ENCODE measurements at regions not wholly inside any gene's neighbourhood (a gene's known extent, or its start where the extent isn't known, plus 50 kb on each side); places are given as distances from the start of the nearest gene placed in this dataset.

GRCh38 chr7:121575194-121575765, 179.2 kb upstream of the FAM3C start:
- no peak for ATAC-seq
- Histone ChIP-seq H3K36me3 (no peaks in the 10 kb centered on the region), H3K4me1 (no peaks in the 10 kb centered on the region), H3K27me3 (no peaks in the 10 kb centered on the region), H3K27ac (no peak overlapping the region), H3K9me3 (no peaks in the 10 kb centered on the region), H3K4me3 (no peak overlapping the region)
- DNase-seq, result no peak
- TF ChIP-seq, protein P1, sequence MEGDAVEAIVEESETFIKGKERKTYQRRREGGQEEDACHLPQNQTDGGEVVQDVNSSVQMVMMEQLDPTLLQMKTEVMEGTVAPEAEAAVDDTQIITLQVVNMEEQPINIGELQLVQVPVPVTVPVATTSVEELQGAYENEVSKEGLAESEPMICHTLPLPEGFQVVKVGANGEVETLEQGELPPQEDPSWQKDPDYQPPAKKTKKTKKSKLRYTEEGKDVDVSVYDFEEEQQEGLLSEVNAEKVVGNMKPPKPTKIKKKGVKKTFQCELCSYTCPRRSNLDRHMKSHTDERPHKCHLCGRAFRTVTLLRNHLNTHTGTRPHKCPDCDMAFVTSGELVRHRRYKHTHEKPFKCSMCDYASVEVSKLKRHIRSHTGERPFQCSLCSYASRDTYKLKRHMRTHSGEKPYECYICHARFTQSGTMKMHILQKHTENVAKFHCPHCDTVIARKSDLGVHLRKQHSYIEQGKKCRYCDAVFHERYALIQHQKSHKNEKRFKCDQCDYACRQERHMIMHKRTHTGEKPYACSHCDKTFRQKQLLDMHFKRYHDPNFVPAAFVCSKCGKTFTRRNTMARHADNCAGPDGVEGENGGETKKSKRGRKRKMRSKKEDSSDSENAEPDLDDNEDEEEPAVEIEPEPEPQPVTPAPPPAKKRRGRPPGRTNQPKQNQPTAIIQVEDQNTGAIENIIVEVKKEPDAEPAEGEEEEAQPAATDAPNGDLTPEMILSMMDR (IDR thresholded peaks at IDR 0.05), result no peak
- intact Hi-C loops (cut with DNase I), result no loop called here

GRCh38 chr7:121574109-121574508, 178.0 kb upstream of the FAM3C start:
- TF ChIP-seq, protein P1 (IDR thresholded peaks at IDR 0.05), result no peak
- intact Hi-C loops (cut with DNase I), result no loop called here

DNA sequence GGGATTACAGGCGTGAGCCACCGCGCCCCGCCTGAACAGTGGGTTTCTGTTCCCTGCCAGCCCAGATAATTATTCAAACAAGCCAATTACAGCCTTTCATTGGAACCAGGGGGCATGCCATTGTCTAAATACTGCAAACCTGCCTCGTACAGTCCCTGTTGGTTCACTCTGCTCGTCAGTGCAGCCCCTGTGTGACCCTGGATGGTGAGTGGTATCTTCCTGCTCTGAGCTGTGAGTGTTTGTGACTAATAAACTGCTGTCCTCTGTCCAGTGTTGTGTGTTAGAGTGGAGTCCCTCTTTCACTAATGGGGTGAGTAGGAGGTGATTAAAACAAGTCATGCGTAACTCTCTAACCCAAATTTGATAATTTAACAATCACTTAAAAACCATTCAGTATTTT, 176.5 kb upstream of the FAM3C start:
- no peaks in the 10 kb centered on the region for H3K36me3 ChIP-seq
- no peaks in the 10 kb centered on the region for H3K9me3 ChIP-seq
- ATAC-seq (no peak), DNase-seq (no peak)
- no peaks in the 10 kb centered on the region for H3K27me3 ChIP-seq
- H3K4me1 ChIP-seq, result no peaks in the 10 kb centered on the region
- H3K27ac ChIP-seq, result no peak overlapping the region
- H3K4me3 ChIP-seq, result no peak overlapping the region
- intact Hi-C loops (cut with DNase I), result no loop called here
- TF ChIP-seq, protein P1 (IDR thresholded peaks at IDR 0.05), result no peak

More at GRCh38 chr7:121574109-121574508, 178.0 kb upstream of the FAM3C start:
- Histone ChIP-seq H3K27me3 (no peaks in the 10 kb centered on the region), H3K27ac (no peak overlapping the region), H3K4me3 (no peak overlapping the region), H3K9me3 (no peaks in the 10 kb centered on the region), H3K36me3 (no peaks in the 10 kb centered on the region), H3K4me1 (no peaks in the 10 kb centered on the region)
- ATAC-seq, result no peak
- no peak for DNase-seq

DNA sequence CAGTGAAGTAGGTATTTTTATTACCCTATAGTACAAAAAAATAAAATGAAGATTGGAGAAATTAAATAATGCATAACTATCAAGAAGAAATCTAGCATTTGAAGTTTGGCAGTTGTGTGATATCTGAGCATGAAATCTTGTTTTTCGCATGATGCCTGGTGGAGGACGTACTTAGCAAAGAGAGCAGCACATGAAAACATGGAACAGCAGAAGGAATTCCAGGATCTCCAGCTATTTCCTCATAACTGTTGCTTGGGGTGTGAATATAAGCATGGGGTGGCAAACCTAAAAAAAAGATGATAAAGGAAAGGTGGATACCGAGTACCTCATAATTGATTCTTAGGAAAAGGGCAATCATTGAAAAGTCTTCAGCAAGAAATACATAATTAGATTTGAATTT, 174.3 kb upstream of the FAM3C start:
- no peaks in the 10 kb centered on the region for H3K4me1 ChIP-seq
- no peak for DNase-seq
- H3K9me3 ChIP-seq, result no peaks in the 10 kb centered on the region
- H3K27ac ChIP-seq, result no peak overlapping the region
- no peak overlapping the region for H3K4me3 ChIP-seq
- intact Hi-C loops (cut with DNase I), result no loop called here
- ATAC-seq, result no peak
- no peaks in the 10 kb centered on the region for H3K36me3 ChIP-seq
- no peaks in the 10 kb centered on the region for H3K27me3 ChIP-seq
- TF ChIP-seq, protein P1 (IDR thresholded peaks at IDR 0.05), result no peak

GRCh38 chr7:121563177-121563576, 167.1 kb upstream of the FAM3C start:
- H3K27me3 ChIP-seq, result no peaks in the 10 kb centered on the region
- intact Hi-C loops (cut with DNase I), result no loop called here
- no peaks in the 10 kb centered on the region for H3K36me3 ChIP-seq

More at GRCh38 chr7:121563177-121563576, 167.1 kb upstream of the FAM3C start:
- Histone ChIP-seq H3K27ac (no peak overlapping the region), H3K4me3 (no peak overlapping the region), H3K4me1 (no peaks in the 10 kb centered on the region), H3K9me3 (no peaks in the 10 kb centered on the region)
- TF ChIP-seq, protein P1 (IDR thresholded peaks at IDR 0.05), result no peak
- DNase-seq, result no peak
- no peak for ATAC-seq
